WTC11 (cell line): ENCODE measurements at regions not wholly inside any gene's neighbourhood (a gene's known extent, or its start where the extent isn't known, plus 50 kb on each side); places are given as distances from the start of the nearest gene placed in this dataset.

ENCODE experiments used
- ATAC-seq: fragments of 200-7000 bp; cut with Tn5 transposase; 2 replicates; pipeline ENCODE4 v1.10.0; 2021; ENCODE audit warnings: mild to moderate bottlenecking, moderate library complexity
- CTCF ChIA-PET: fragments of 300-600 bp; sonication (Branson Sonifier 250); formaldehyde crosslinking; loops from one replicate; lab custom pipeline; 2021; ENCODE audit warnings: antibody characterized with exemption; lab: Charles Lee
- POLR2A ChIA-PET: fragments of 350-600 bp; sonication (Branson Sonifier 250); formaldehyde crosslinking; loops from one replicate; lab custom pipeline; 2021; ENCODE audit warnings: antibody characterized with exemption; lab: Charles Lee
- DNase-seq: peaks from one replicate; pipeline ENCODE4 v3.0.0; 2021; ENCODE audit warnings: low spot score
- H3K27ac Mint-ChIP-seq: 2 replicates; pipeline ENCODE4 v1.8.0; 2021; ENCODE audit warnings: mixed read lengths
- H3K27me3 Mint-ChIP-seq: 2 replicates; pipeline ENCODE4 v1.8.0; 2021; ENCODE audit warnings: low read depth, mild to moderate bottlenecking, moderate library complexity, mixed read lengths
- H3K36me3 Mint-ChIP-seq: 2 replicates; pipeline ENCODE4 v1.8.0; 2021; ENCODE audit warnings: mixed read lengths
- H3K4me1 Mint-ChIP-seq: 2 replicates; pipeline ENCODE4 v1.8.0; 2022; ENCODE audit warnings: mixed read lengths
- H3K4me3 Mint-ChIP-seq: 2 replicates; pipeline ENCODE4 v1.8.0; 2021; ENCODE audit warnings: mild to moderate bottlenecking, moderate library complexity, mixed read lengths
- H3K9me3 Mint-ChIP-seq: 2 replicates; pipeline ENCODE4 v1.8.0; 2021; ENCODE audit warnings: mixed read lengths
- AR ChIP-seq: fragments of 250-450 bp; sonication (Bioruptor Pico); IDR thresholded peaks from 2 replicates; pipeline ENCODE4 v1.9.0; 2021; ENCODE audit warnings: mild to moderate bottlenecking
- ARID4B ChIP-seq: sonication (generic); formaldehyde crosslinking; IDR thresholded peaks from 2 replicates; pipeline ENCODE4 v1.8.0; 2023; ENCODE audit warnings: missing genetic modification reagents, mild to moderate bottlenecking, borderline replicate concordance
- ATF2 ChIP-seq: sonication (generic); formaldehyde crosslinking; IDR thresholded peaks from 2 replicates; pipeline ENCODE4 v1.8.1; 2022; ENCODE audit warnings: low read depth, missing genetic modification reagents, borderline replicate concordance
- CTCF ChIP-seq: fragments of 200-600 bp; IDR thresholded peaks from 2 replicates; pipeline ENCODE4 v1.8.0; 2022; ENCODE audit warnings: antibody characterized with exemption
- FOXP1 ChIP-seq: sonication (generic); formaldehyde crosslinking; IDR thresholded peaks from 2 replicates; pipeline ENCODE4 v1.8.0; 2022; ENCODE audit warnings: missing genetic modification reagents, mild to moderate bottlenecking, moderate library complexity, borderline replicate concordance
- IRF1 ChIP-seq: sonication (generic); formaldehyde crosslinking; IDR thresholded peaks from 2 replicates; pipeline ENCODE4 v1.8.0; 2023; ENCODE audit warnings: missing genetic modification reagents
- JAZF1 ChIP-seq: fragments of 250-450 bp; sonication (Bioruptor Pico); IDR thresholded peaks from 2 replicates; pipeline ENCODE4 v1.9.0; 2021; ENCODE audit warnings: moderate library complexity, mild to moderate bottlenecking, inconsistent platforms
- NFYB ChIP-seq: sonication (generic); formaldehyde crosslinking; conservative IDR thresholded peaks from 2 replicates; pipeline ENCODE4 v1.8.0; 2022; ENCODE audit warnings: low read depth, missing genetic modification reagents
- NR1H2 ChIP-seq: sonication (generic); formaldehyde crosslinking; IDR thresholded peaks from 2 replicates; pipeline ENCODE4 v1.9.0; 2021; ENCODE audit warnings: mild to moderate bottlenecking, moderate library complexity, missing genetic modification reagents
- NR3C1 ChIP-seq: sonication (generic); formaldehyde crosslinking; conservative IDR thresholded peaks from 2 replicates; pipeline ENCODE4 v1.8.1; 2023; ENCODE audit warnings: low read depth, mild to moderate bottlenecking, missing genetic modification reagents
- TCF7 ChIP-seq: sonication (generic); formaldehyde crosslinking; IDR thresholded peaks from 2 replicates; pipeline ENCODE4 v1.8.0; 2022; ENCODE audit warnings: mild to moderate bottlenecking, low read depth, missing genetic modification reagents, moderate library complexity
- USF1 ChIP-seq: sonication (generic); formaldehyde crosslinking; IDR thresholded peaks from 2 replicates; pipeline ENCODE4 v1.8.0; 2022; ENCODE audit warnings: mild to moderate bottlenecking, missing genetic modification reagents
- ZMAT4 ChIP-seq: fragments of 250-450 bp; sonication (Bioruptor Pico); IDR thresholded peaks from 2 replicates; pipeline ENCODE4 v1.9.0; 2021; ENCODE audit warnings: mild to moderate bottlenecking
- ZNF121 ChIP-seq: sonication (generic); formaldehyde crosslinking; IDR thresholded peaks from 2 replicates; pipeline ENCODE4 v1.8.0; 2023; ENCODE audit warnings: missing genetic modification reagents
- ZNF317 ChIP-seq: sonication (generic); formaldehyde crosslinking; IDR thresholded peaks from 2 replicates; pipeline ENCODE4 v1.8.1; 2023; ENCODE audit warnings: low read depth, mild to moderate bottlenecking, moderate library complexity, missing genetic modification reagents, borderline replicate concordance
- ZNF512 ChIP-seq: sonication (generic); formaldehyde crosslinking; IDR thresholded peaks from 2 replicates; pipeline ENCODE4 v1.8.1; 2022; ENCODE audit warnings: missing genetic modification reagents, borderline replicate concordance
- ZNF532 ChIP-seq: fragments of 250-450 bp; sonication (Bioruptor Pico); IDR thresholded peaks from 2 replicates; pipeline ENCODE4 v1.9.0; 2021; ENCODE audit warnings: mild to moderate bottlenecking, borderline replicate concordance

- TF ChIP-seq ZNF532 (CRISPR knock-in tag) (no peak), ARID4B (CRISPR knock-in tag) (no peak), NR1H2 (CRISPR knock-in tag) (no peak), ATF2 (CRISPR knock-in tag) (no peak), IRF1 (CRISPR knock-in tag) (no peak), NFYB (no peak), FOXP1 (CRISPR knock-in tag) (no peak), CTCF (no peak), JAZF1 (CRISPR knock-in tag) (no peak), ZNF121 (CRISPR knock-in tag) (no peak), ZNF317 (no peak), NR3C1 (CRISPR knock-in tag) (no peak)
Observed at GRCh38 chr9:102795532-102795931, 199.6 kb upstream of the CYLC2 start (continued).

- ChIA-PET CTCF (no interaction called here), POLR2A (no interaction called here)
- no peak overlapping the region for H3K4me3 Mint-ChIP-seq
- no peaks in the 10 kb centered on the region for H3K9me3 Mint-ChIP-seq
- H3K27me3 Mint-ChIP-seq = no peaks in the 10 kb centered on the region
- no peaks in the 10 kb centered on the region for H3K4me1 Mint-ChIP-seq
- no peak overlapping the region for H3K27ac Mint-ChIP-seq
- no peak for ATAC-seq
- DNase-seq = no peak
- no peaks in the 10 kb centered on the region for H3K36me3 Mint-ChIP-seq
- TF ChIP-seq USF1 (CRISPR knock-in tag) = no peak
- TF ChIP-seq NFYB = no peak
- no peak for TF ChIP-seq TCF7 (CRISPR knock-in tag)
- no peak for TF ChIP-seq ZNF512 (CRISPR knock-in tag)
- no peak for TF ChIP-seq AR
- TF ChIP-seq ZMAT4 (CRISPR knock-in tag) = no peak
Observed at GRCh38 chr9:102779356-102779755, 215.8 kb upstream of the CYLC2 start.
